Endodermal cell (in vitro differentiated cells): ENCODE measurements at regions not wholly inside any gene's neighbourhood (a gene's known extent, or its start where the extent isn't known, plus 50 kb on each side); places are given as distances from the start of the nearest gene placed in this dataset.

Experiments used
- DNase-seq: peaks from one replicate; pipeline ENCODE4 v3.0.0-alpha.2; 2017
- H3K27ac ChIP-seq: 2 replicates; pipeline ENCODE4 v1.5.1; 2013; ENCODE audit warnings: mild to moderate bottlenecking, low read depth, low read length, moderate library complexity
- H3K27me3 ChIP-seq: 2 replicates; pipeline ENCODE4 v1.6.1; 2013; ENCODE audit warnings: mild to moderate bottlenecking, low read length, moderate library complexity; ENCODE audit not compliant: insufficient read depth, control insufficient read depth, poor library complexity, severe bottlenecking
- H3K36me3 ChIP-seq: 2 replicates; pipeline ENCODE4 v1.7.0; 2013; ENCODE audit warnings: mild to moderate bottlenecking, low read length, moderate library complexity; ENCODE audit not compliant: control insufficient read depth, insufficient read depth
- H3K4me1 ChIP-seq: one replicate; pipeline ENCODE4 v1.7.0; 2013; ENCODE audit warnings: low read length; ENCODE audit not compliant: control insufficient read depth, insufficient read depth
- H3K4me3 ChIP-seq: 2 replicates; pipeline ENCODE4 v1.5.1; 2013; ENCODE audit warnings: mild to moderate bottlenecking, low read length, moderate library complexity
- H3K9ac ChIP-seq: 2 replicates; pipeline ENCODE4 v1.6.1; 2013; ENCODE audit warnings: mild to moderate bottlenecking, low read length, moderate library complexity; ENCODE audit not compliant: poor library complexity, severe bottlenecking; ENCODE audit errors: extremely low read depth
- H3K9me3 ChIP-seq: 2 replicates; pipeline ENCODE4 v1.6.1; 2013; ENCODE audit warnings: mild to moderate bottlenecking, low read length, moderate library complexity; ENCODE audit not compliant: control insufficient read depth
- H3K27ac Mint-ChIP-seq: 2 replicates; pipeline ENCODE4 v1.8.0; 2020; ENCODE audit warnings: mixed read lengths
- H3K27me3 Mint-ChIP-seq: 2 replicates; pipeline ENCODE4 v1.8.0; 2021; ENCODE audit warnings: mild to moderate bottlenecking, mixed read lengths; ENCODE audit not compliant: insufficient read depth
- H3K36me3 Mint-ChIP-seq: 2 replicates; pipeline ENCODE4 v1.8.0; 2020; ENCODE audit warnings: low read depth, mixed read lengths
- H3K4me1 Mint-ChIP-seq: 2 replicates; pipeline ENCODE4 v1.8.0; 2020; ENCODE audit warnings: mixed read lengths
- H3K4me3 Mint-ChIP-seq: 2 replicates; pipeline ENCODE4 v1.8.0; 2020; ENCODE audit warnings: mild to moderate bottlenecking, moderate library complexity, mixed read lengths
- H3K9me3 Mint-ChIP-seq: 2 replicates; pipeline ENCODE4 v1.8.0; 2020; ENCODE audit warnings: mild to moderate bottlenecking, mixed read lengths
- CTCF ChIP-seq: fragments of 200-600 bp; sonication (generic); conservative IDR thresholded peaks from 2 replicates; pipeline ENCODE4 v1.5.0; 2021; ENCODE audit warnings: antibody characterized with exemption, mild to moderate bottlenecking
- WGBS, 2 experiments: methylation state at CpG; one replicate each; pipeline versions ENCODE4 v1.1.5 to v1.1.7; 2013; ENCODE audit warnings: missing lambda C conversion rate in 2 of 2, mixed read lengths in 1 of 2; ENCODE audit not compliant: insufficient coverage in 1 of 2, insufficient read length in 1 of 2; 5-methylcytosine and 5-hydroxymethylcytosine counted together

GRCh38 chr2:101638817-101639605 lies 58.5 kb upstream of the MAP4K4 start:
- Histone ChIP-seq H3K4me3 (no peak overlapping the region), H3K9ac (no peak overlapping the region), H3K36me3 (no peaks in the 10 kb centered on the region), H3K27me3 (no peaks in the 10 kb centered on the region), H3K9me3 (no peaks in the 10 kb centered on the region), H3K27ac (no peak overlapping the region), H3K4me1 (no peaks in the 10 kb centered on the region)
- H3K36me3 Mint-ChIP-seq = no peaks in the 10 kb centered on the region
- 93 to 95% methylated on average over 16 to 17 of the region's 17 CpGs for WGBS, 2 experiments
- no peaks in the 10 kb centered on the region for H3K27me3 Mint-ChIP-seq
- DNase-seq = no peak
- no peak overlapping the region for H3K4me3 Mint-ChIP-seq
- H3K4me1 Mint-ChIP-seq = no peaks in the 10 kb centered on the region
- H3K9me3 Mint-ChIP-seq = peaks cover 8% of the 10 kb centered on the region
- no peak for TF ChIP-seq CTCF
- H3K27ac Mint-ChIP-seq = no peak overlapping the region

GRCh38 chr2:101638181-101638711 lies 59.3 kb upstream of the MAP4K4 start:
- peak; percentile 31 for DNase-seq
- Mint-ChIP-seq H3K4me1 (no peaks in the 10 kb centered on the region), H3K27ac (no peak overlapping the region), H3K9me3 (peaks cover 7% of the 10 kb centered on the region), H3K36me3 (no peaks in the 10 kb centered on the region), H3K4me3 (no peak overlapping the region), H3K27me3 (no peaks in the 10 kb centered on the region)
- H3K9me3 ChIP-seq = no peaks in the 10 kb centered on the region
- WGBS, 2 experiments = 92% methylated on average over 10 to 12 of the region's 12 CpGs
- no peak for TF ChIP-seq CTCF
- H3K9ac ChIP-seq = no peak overlapping the region
- H3K36me3 ChIP-seq = no peaks in the 10 kb centered on the region
- H3K27me3 ChIP-seq = no peaks in the 10 kb centered on the region
- no peak overlapping the region for H3K27ac ChIP-seq
- no peak overlapping the region for H3K4me3 ChIP-seq
- H3K4me1 ChIP-seq = no peaks in the 10 kb centered on the region

- Histone ChIP-seq H3K9ac (no peak overlapping the region), H3K4me3 (no peak overlapping the region), H3K36me3 (no peaks in the 10 kb centered on the region), H3K27ac (no peak overlapping the region), H3K27me3 (no peaks in the 10 kb centered on the region), H3K4me1 (no peaks in the 10 kb centered on the region), H3K9me3 (no peaks in the 10 kb centered on the region)
- Mint-ChIP-seq H3K27me3 (no peaks in the 10 kb centered on the region), H3K4me3 (no peak overlapping the region), H3K36me3 (no peaks in the 10 kb centered on the region), H3K27ac (no peak overlapping the region), H3K9me3 (peaks cover 2% of the 10 kb centered on the region), H3K4me1 (no peaks in the 10 kb centered on the region)
- no peak for TF ChIP-seq CTCF
- DNase-seq = peak; percentile 37
- 91 to 93% methylated on average over 6 to 18 of the region's 18 CpGs for WGBS, 2 experiments
Measured at GRCh38 chr2:101630224-101630949, 67.1 kb upstream of the MAP4K4 start.
